Mesothelial cell of epicardium (in vitro differentiated cells): ENCODE measurements at regions not wholly inside any gene's neighbourhood (a gene's known extent, or its start where the extent isn't known, plus 50 kb on each side); places are given as distances from the start of the nearest gene placed in this dataset.
A peak's percentile ranks its signal among the peaks of the same experiment; 100 is the strongest.
"Not testable (repeated sequence)": the region's sequence is repeated elsewhere in the genome, so short reads cannot be mapped to it uniquely, and the experiment has no call there.

Source experiments
- DNase-seq, 2 experiments: peaks; one replicate each; pipeline ENCODE4 v3.0.0; 2021; ENCODE audit warnings: low spot score in 2 of 2; ENCODE audit not compliant: unreplicated experiment in 2 of 2
- H3K27ac Mint-ChIP-seq: 2 replicates; pipeline ENCODE4 v1.8.0; 2021; ENCODE audit warnings: mixed read lengths
- H3K27me3 Mint-ChIP-seq: 2 replicates; pipeline ENCODE4 v1.8.0; 2021; ENCODE audit warnings: low read depth, mixed read lengths
- H3K36me3 Mint-ChIP-seq: 2 replicates; pipeline ENCODE4 v1.8.0; 2021; ENCODE audit warnings: mixed read lengths
- H3K4me1 Mint-ChIP-seq: 2 replicates; pipeline ENCODE4 v1.8.0; 2021; ENCODE audit warnings: mixed read lengths
- H3K4me3 Mint-ChIP-seq: 2 replicates; pipeline ENCODE4 v1.8.0; 2021; ENCODE audit warnings: mild to moderate bottlenecking, moderate library complexity, mixed read lengths
- H3K9me3 Mint-ChIP-seq: 2 replicates; pipeline ENCODE4 v1.8.0; 2021; ENCODE audit warnings: mixed read lengths
- CTCF ChIP-seq: fragments of 200-600 bp; sonication (generic); IDR thresholded peaks from one replicate; pipeline ENCODE4 v1.5.0; 2021; ENCODE audit warnings: antibody characterized with exemption; ENCODE audit not compliant: unreplicated experiment

DNA sequence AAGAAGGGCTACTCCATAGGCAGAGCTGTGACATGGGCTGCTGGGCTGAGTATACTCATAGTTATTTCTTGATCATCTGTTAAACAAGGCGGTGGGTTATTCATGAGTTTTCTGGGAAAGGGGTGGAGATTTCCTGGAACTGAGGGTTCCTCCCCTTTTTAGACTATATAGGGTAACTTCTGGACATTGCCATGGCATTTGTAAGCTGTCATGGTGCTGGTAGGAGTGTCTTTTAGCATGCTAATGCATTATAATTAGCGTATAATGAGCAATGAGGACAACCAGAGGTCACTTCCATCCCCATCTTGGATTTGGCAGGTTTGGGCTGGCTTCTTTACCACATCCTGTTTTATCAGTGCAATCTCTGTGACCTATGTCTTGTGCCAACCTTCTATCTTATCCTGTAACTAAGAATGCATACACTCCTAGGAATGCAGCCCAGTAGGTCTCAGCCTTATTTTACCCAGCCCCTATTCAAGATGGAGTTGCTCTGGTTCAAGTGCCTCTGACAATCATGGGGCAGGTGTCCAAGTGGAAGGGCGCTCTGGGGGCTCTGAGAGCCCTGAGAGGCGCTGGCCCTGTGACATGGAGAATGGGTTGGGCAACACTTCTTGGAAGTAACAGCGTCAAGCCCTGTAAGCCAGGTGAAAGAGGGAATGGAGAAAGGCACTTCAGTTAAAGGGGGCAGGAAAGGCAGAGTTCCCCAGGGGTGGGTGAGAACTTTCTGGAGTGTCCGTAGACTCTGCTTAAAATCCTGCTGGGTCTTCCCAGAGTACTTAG lies 354.2 kb upstream of the SULF2 start:
- Mint-ChIP-seq H3K4me1 (peaks cover 8% of the 10 kb centered on the region), H3K27me3 (peaks cover 7% of the 10 kb centered on the region), H3K4me3 (no peak overlapping the region), H3K36me3 (peaks cover 4% of the 10 kb centered on the region), H3K27ac (no peak overlapping the region), H3K9me3 (peaks cover 10% of the 10 kb centered on the region)
- DNase-seq: no peak
- no peak for TF ChIP-seq CTCF

DNA sequence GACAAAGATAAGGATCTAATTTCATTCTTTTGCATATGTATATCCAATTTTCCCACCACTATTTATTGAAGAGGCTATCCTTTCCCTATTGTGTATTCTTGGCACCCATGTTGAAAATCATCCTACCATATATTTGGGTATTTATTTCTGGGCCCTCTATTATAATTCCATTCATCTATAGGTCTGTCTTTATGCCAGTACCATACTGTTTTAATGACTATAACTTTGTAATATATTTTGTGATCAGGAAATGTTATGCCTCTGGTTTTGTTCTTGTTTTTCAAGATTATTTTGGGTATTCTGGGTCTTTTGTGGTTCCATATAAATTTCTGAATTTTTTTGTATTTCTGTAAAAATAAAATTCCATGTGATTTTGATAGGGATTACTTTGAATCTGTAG lies 347.6 kb upstream of the SULF2 start:
- Mint-ChIP-seq H3K27me3 (peaks cover 2% of the 10 kb centered on the region), H3K36me3 (peaks cover 5% of the 10 kb centered on the region), H3K4me3 (no peak overlapping the region), H3K9me3 (peaks cover 10% of the 10 kb centered on the region), H3K27ac (no peak overlapping the region), H3K4me1 (peaks cover 29% of the 10 kb centered on the region)
- DNase-seq: no peak
- no peak for TF ChIP-seq CTCF

DNA sequence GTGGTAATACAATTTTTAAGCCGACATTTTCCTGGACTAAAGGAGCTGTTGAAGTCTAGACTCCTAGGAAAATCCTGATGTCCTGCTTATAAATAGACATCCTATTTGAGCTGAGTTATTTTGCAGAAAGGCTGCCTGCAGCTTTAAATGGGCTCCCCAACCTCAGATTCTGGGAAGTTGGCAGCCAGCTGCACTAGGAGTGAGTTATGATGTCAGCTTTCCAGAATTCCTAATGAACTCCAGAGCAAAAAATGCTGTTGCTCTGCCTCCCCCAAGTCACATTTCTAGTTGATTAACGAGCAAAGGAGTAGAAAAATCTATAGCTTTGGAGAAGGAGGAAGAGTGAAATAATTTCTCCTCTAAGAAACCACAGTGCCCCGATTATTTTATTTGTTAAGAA lies 346.3 kb upstream of the SULF2 start:
- no peak for DNase-seq
- Mint-ChIP-seq H3K36me3 (peaks cover 5% of the 10 kb centered on the region), H3K4me3 (no peak overlapping the region), H3K27ac (peak overlapping the region; percentile 49), H3K9me3 (peaks cover 10% of the 10 kb centered on the region), H3K4me1 (peaks cover 29% of the 10 kb centered on the region), H3K27me3 (peaks cover 2% of the 10 kb centered on the region)
- TF ChIP-seq CTCF: no peak

DNA sequence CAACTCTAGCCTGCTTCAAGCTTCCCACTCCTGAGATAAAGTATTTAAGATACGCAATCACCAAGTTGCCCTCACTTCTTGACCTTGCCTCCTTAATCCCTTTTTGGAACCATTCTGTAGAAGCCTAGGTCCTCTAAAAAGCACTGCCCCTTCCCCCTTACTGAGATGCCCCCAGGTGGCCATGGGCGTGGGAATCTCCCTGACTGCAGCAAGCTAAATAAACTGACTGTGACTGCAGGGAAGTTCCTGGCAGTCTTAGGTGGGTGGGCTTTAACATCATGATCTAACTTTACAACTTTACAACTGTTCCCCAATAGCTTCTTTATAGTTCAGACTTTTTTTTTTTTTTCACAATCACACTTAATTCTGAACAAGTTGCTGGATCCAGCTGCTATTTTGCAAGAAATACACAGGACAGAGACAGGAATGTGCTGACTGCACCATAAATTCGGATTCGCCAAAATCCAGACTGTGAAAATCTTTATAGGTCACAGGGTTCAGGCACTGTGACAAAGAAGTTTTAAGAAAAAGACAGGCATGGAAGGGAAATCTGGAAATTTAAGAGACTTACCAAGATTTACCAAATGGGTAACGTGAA lies 344.2 kb upstream of the SULF2 start:
- no peak for TF ChIP-seq CTCF
- peaks cover 29% of the 10 kb centered on the region for H3K4me1 Mint-ChIP-seq
- no peak overlapping the region for H3K4me3 Mint-ChIP-seq
- H3K36me3 Mint-ChIP-seq: peaks cover 5% of the 10 kb centered on the region
- H3K9me3 Mint-ChIP-seq: peaks cover 10% of the 10 kb centered on the region
- no peak for DNase-seq
- H3K27me3 Mint-ChIP-seq: no peaks in the 10 kb centered on the region
- no peak overlapping the region for H3K27ac Mint-ChIP-seq

DNA sequence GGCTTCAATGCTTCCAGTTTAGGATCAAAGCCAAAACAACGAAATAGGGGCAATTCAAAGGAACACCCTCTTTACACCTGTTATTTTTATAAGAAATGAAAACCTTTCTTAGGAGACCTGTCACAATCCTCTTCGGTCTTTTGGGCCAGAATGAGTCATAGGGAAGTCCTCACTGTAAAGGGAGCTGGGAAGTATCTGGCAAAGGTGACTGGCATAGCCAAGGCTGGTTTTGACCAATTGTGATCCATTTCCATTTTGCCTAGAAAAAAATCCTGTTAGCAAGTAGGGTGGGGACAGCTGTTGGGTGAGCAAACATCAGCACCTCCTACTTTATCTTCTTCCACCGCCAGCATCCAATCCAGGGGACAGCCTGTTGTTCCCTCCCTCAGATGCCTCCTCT lies 343.2 kb upstream of the SULF2 start:
- Mint-ChIP-seq H3K4me3 (no peak overlapping the region), H3K9me3 (peaks cover 5% of the 10 kb centered on the region), H3K27ac (no peak overlapping the region), H3K36me3 (peaks cover 2% of the 10 kb centered on the region), H3K4me1 (peaks cover 29% of the 10 kb centered on the region), H3K27me3 (no peaks in the 10 kb centered on the region)
- no peak for DNase-seq
- TF ChIP-seq CTCF: no peak

GRCh38 chr20:48127964-48128363 lies 342.7 kb upstream of the SULF2 start:
- H3K36me3 Mint-ChIP-seq, DNase-seq, H3K27ac Mint-ChIP-seq, H3K9me3 Mint-ChIP-seq, H3K4me3 Mint-ChIP-seq, H3K27me3 Mint-ChIP-seq: not testable (repeated sequence)
- peaks cover 29% of the 10 kb centered on the region for H3K4me1 Mint-ChIP-seq

GRCh38 chr20:48127133-48127532 lies 341.9 kb upstream of the SULF2 start:
- H3K27ac Mint-ChIP-seq, H3K36me3 Mint-ChIP-seq, H3K27me3 Mint-ChIP-seq, DNase-seq, H3K9me3 Mint-ChIP-seq, H3K4me3 Mint-ChIP-seq: not testable (repeated sequence)
- peaks cover 28% of the 10 kb centered on the region for H3K4me1 Mint-ChIP-seq
